ENCODE measurements at regions not wholly inside any gene's neighbourhood (a gene's known extent, or its start where the extent isn't known, plus 50 kb on each side); places are given as distances from the start of the nearest gene placed in this dataset.

GRCh38 chr1:43042127-43042526 is 83.5 kb upstream of the SLC2A1 start:
- no peak for TF ChIP-seq POLR2A (IDR thresholded peaks at IDR 0.05)
- no peak for TF ChIP-seq CTCF (IDR thresholded peaks at IDR 0.05)
- no peak for TF ChIP-seq EP300 (IDR thresholded peaks at IDR 0.05)
- 93 to 99% (median 96%) methylated on average over 4 of the region's 4 CpGs for WGBS, 3 donors
- intact Hi-C loops (cut with DNase I), result no loop called here

DNA sequence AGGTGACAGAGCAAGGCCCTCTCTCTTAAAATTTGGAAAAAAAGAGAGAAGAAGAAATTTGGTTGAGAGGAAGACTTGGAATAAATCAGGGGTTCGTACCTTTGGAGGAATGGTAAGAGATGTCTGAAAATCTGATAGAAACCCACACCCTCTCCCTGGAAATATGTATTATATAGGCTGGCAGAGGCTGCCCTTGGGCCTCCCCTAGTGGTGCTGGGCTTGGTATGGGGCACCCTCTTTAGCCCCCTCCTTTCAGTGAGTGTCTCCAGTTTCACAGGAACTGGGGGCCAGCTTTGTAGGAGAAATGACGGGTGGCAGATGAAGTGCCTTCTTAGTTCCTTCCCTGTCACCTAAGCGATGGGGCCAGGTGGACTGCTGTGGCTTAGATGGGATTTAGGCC is 82.9 kb upstream of the SLC2A1 start:
- TF ChIP-seq EP300 (IDR thresholded peaks at IDR 0.05) (no peak), POLR2A (IDR thresholded peaks at IDR 0.05) (no peak), CTCF (IDR thresholded peaks at IDR 0.05) (no peak)
- Histone ChIP-seq H3K4me1 (ENCODE audit: insufficient read depth) (no peaks in the 10 kb centered on the region), H3K36me3 (no peaks in the 10 kb centered on the region), H3K4me3 (no peak overlapping the region), H3K27me3 (no peaks in the 10 kb centered on the region), H3K27ac (no peak overlapping the region), H3K9me3 (no peaks in the 10 kb centered on the region)
- WGBS, 3 donors, result 93 to 98% (median 94%) methylated on average over 3 of the region's 3 CpGs
- DNase-seq, result no peak
- intact Hi-C loops (cut with DNase I), result no loop called here

More at GRCh38 chr1:43042127-43042526, 83.5 kb upstream of the SLC2A1 start:
- no peaks in the 10 kb centered on the region for H3K4me1 ChIP-seq (ENCODE audit: insufficient read depth)
- no peak overlapping the region for H3K27ac ChIP-seq
- H3K36me3 ChIP-seq, result no peaks in the 10 kb centered on the region
- H3K9me3 ChIP-seq, result no peaks in the 10 kb centered on the region
- DNase-seq, result no peak
- no peaks in the 10 kb centered on the region for H3K27me3 ChIP-seq
- no peak overlapping the region for H3K4me3 ChIP-seq

GRCh38 chr1:43039228-43040055 is 80.8 kb upstream of the SLC2A1 start:
- intact Hi-C loops (cut with DNase I), result no loop called here
- no peak for DNase-seq

DNA sequence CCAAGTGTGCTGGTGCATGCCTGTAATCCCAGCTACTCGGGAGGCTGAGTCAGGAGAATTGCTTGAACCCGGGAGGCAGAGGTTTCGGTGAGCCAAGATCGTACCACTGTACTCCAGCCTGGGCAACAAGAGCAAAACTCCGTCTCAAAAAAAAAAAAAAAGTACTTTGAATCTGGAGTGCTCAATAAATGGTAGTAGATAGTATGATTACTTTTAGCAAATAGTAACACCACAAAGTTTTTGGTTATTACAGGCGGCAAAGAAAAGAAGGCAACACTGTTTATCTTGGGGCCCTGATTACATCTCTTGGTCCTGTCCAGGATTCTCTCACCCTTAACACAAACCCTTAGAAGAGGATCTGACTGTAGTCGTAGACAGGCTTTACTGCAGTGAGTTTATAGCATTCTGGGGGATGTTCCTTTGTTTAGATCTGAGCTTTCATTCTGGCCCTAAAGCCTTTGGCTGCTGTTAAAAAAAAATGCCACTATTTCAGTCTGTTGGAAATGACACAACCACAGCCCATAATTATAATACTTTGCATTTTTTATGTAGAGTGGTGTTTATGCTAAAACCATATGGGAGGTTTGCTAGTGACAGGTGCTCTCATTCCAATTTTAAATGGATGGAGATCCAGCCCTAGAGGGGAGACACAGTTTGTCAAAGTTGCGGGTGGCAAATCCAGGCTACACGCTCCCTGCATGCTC is 79.7 kb upstream of the SLC2A1 start:
- Histone ChIP-seq H3K27ac (no peak overlapping the region), H3K27me3 (no peaks in the 10 kb centered on the region), H3K36me3 (no peaks in the 10 kb centered on the region), H3K4me3 (no peak overlapping the region), H3K4me1 (ENCODE audit: insufficient read depth) (no peaks in the 10 kb centered on the region), H3K9me3 (no peaks in the 10 kb centered on the region)
- 84 to 86% (median 85%) methylated on average over 9 of the region's 9 CpGs for WGBS, 3 donors
- intact Hi-C loops (cut with DNase I), result no loop called here
- no peak for DNase-seq
- TF ChIP-seq CTCF (IDR thresholded peaks at IDR 0.05) (no peak), EP300 (IDR thresholded peaks at IDR 0.05) (no peak), POLR2A (IDR thresholded peaks at IDR 0.05) (no peak)

More at GRCh38 chr1:43039228-43040055, 80.8 kb upstream of the SLC2A1 start:
- 44 to 54% (median 50%) methylated on average over 14 of the region's 14 CpGs for WGBS, 3 donors
- H3K9me3 ChIP-seq, result no peaks in the 10 kb centered on the region
- TF ChIP-seq EP300 (IDR thresholded peaks at IDR 0.05), result no peak
- no peak for TF ChIP-seq POLR2A (IDR thresholded peaks at IDR 0.05)
- TF ChIP-seq CTCF (IDR thresholded peaks at IDR 0.05), result no peak
- no peak overlapping the region for H3K4me3 ChIP-seq
- H3K36me3 ChIP-seq, result no peaks in the 10 kb centered on the region
- no peaks in the 10 kb centered on the region for H3K27me3 ChIP-seq
- H3K27ac ChIP-seq, result no peak overlapping the region
- no peaks in the 10 kb centered on the region for H3K4me1 ChIP-seq (ENCODE audit: insufficient read depth)
